NK-92 treated with Interleukin-12 subunit alpha and Interleukin-12 subunit beta, amount 100 ng/mL, for 24 hours (cell line): ENCODE measurements at regions not wholly inside any gene's neighbourhood (a gene's known extent, or its start where the extent isn't known, plus 50 kb on each side); places are given as distances from the start of the nearest gene placed in this dataset.
A peak's percentile ranks its signal among the peaks of the same experiment; 100 is the strongest.
"Not testable (repeated sequence)": the region's sequence is repeated elsewhere in the genome, so short reads cannot be mapped to it uniquely, and the experiment has no call there.

Source experiments
- DNase-seq: peaks from one replicate; lab custom pipeline; 2025; lab: John Stamatoyannopoulos, UW

- DNase-seq, result peak; percentile 1
These were observed 286.9 kb upstream of the FGF16 start for GRCh38 chrX:77160301-77160700.

GRCh38 chrX:77162777-77163176 is 284.4 kb upstream of the FGF16 start:
- DNase-seq, result no peak

DNA sequence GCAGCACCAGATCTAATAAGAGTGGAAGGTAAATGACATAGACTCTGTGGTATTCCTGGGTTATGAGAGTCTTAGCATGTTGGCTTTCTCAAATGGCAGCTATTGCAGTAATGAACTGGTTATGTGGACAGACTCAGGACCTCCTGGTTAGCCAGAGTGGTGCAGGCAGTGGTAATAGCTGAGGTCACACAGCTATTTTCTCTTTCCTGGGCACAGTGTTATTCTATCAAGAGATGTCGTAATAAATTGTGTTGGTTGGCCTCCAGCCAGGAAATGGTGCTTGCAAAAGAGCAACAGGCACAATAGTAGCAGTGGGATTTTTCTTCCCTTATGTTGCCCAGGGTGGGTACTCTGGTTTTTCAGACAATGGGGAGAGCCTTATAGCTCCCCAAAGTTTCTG is 279.2 kb upstream of the FGF16 start:
- DNase-seq, result no peak

DNA sequence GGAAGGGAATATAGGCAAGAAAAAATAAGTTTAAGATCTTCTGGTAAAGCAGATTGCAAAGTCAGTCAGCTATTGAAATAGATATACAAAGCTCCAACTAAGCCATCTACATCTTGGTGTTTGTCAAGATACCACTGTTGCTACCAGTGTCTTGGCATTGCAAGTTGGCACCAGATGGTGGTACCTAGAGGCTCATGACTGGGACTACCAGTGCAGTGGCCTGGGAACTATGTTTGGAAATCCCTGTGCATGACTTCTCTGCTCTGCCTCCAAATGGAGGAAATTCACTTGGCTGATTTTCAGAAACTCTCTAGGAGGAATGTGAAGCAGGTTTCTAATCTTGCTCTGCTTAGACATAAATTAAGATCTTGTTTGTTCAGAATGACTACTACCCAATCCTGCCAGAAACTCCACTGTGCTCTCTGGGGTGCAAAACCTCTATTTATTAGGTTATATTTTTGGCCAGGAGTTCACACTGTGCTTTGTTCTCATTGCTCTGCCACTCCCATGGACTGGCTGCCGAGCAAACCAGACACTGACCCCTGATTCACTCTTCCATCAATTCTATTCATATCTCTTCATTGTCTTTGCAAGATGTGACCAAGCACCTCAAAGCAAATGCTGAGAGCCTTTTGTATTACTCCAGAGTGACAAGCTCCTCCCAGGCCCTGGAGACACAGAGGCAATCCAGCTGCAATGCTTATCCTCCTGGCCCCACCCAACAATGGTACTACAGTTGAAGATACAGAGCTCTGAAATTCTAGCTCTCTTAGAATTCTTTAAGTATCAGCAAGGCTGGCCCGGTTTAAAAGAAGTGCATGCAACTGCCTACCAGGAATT is 272.3 kb upstream of the FGF16 start:
- no peak for DNase-seq

DNA sequence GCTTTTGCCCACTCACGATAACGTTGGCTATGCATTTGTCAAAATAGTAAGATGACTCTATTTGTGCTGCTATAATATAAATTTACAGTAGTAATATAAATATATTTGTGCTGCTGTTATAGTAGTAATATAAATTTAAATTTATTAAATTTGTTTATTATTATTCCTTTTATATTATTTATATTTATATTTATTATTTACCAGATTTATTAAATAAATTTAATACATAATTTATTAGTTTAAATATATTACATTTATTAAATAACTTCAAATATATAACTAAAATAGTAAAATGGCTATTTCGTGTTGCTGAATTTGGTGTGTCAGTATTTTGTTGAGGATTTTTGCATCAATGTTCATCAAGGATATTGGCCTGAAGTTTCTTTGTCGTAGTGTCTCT is 246.5 kb upstream of the FGF16 start:
- DNase-seq, result no peak

DNA sequence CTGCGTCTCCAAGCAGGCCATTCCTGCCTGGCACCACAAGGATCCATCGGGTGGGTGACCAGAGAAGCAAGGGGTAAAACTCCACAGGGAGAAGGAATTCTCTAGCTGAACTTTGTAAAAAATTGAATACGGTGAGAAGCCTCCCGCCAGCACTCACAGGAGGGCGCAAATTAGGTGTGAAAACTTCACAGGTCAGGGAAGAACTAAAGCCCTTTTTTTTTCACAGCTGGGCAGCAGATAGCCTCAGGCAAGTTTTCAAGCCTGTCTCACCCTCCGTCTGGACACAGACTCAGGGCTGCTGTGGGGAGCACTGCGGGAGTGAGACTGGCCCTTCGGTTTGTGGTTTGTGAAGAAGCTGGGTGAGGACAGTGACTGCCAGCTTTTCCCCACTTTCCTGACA is 224.1 kb upstream of the FGF16 start:
- no peak for DNase-seq

DNA sequence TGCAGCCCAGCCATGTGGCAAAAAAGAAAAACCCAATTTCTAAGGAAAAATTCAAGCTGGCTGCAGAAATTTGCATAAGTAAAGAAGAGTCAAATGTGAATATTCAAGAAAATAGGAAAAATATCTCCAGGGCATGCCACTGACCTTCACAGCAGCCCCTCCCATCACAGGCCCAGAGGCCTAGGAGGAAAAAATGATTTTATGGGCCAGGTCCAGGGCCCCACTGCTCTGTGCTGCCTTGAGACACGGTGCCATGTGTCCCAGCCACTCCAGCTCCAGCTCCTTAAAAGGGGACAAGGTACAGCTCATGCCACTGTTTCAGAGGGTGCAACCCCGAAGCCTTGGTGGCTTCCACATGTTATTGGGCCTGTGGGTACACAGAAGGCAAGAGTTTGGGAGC is 182.7 kb upstream of the FGF16 start:
- DNase-seq, result no peak

GRCh38 chrX:77275392-77275791 is 171.8 kb upstream of the FGF16 start:
- DNase-seq, result no peak

DNA sequence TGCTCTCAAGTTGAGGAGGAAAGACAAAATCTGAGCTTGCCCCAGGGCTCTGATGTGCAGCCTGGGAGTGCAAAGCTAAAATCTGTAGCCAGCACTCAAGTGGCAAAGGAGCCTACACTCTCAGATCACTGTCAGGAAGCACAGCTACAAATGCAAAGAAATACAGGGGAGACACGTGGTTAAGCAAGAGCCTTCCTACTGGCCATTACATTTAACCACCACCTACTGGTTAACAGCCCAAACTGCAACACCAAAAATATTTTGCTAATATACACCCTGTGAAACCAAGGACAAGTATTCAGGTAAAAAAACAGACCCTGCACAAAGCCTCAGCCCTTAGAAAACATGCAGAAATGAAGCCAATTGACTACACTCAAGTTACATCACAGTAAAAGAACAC is 170.4 kb upstream of the FGF16 start:
- DNase-seq, result no peak

DNA sequence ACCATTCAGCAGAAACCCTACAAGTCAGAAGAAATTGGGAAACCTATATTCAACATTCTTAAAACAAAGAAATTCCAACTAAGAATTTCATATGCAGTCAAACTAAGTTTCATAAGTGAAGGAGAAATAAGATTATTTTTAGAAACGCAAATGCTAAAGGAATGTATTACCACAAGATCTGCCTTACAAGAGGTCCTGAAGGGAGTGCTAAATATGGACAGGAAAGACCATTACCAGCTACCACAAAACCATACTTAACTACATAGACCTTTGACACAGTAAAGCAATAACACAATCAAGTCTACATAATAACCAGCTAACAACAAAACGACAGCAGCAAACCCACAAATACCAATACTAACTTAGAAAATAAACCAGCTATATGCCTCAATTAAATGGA is 169.3 kb upstream of the FGF16 start:
- DNase-seq, result no peak

DNA sequence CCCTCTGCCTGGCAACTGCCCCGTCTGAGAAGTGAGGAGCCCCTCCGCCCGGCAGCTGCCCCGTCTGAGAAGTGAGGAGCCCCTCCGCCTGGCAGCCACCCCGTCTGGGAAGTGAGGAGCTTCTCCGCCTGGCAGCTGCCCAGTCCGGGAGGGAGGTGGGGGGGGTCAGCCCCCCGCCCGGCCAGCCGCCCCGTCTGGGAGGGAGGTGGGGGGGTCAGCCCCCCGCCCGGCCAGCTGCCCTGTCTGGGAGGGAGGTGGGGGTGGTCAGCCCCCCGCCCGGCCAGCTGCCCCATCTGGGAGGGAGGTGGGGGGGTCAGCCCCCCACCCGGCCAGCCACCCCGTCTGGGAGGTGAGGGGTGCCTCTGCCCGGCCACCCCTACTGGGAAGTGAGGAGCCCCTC is 167.8 kb upstream of the FGF16 start:
- DNase-seq, result not testable (repeated sequence)

DNA sequence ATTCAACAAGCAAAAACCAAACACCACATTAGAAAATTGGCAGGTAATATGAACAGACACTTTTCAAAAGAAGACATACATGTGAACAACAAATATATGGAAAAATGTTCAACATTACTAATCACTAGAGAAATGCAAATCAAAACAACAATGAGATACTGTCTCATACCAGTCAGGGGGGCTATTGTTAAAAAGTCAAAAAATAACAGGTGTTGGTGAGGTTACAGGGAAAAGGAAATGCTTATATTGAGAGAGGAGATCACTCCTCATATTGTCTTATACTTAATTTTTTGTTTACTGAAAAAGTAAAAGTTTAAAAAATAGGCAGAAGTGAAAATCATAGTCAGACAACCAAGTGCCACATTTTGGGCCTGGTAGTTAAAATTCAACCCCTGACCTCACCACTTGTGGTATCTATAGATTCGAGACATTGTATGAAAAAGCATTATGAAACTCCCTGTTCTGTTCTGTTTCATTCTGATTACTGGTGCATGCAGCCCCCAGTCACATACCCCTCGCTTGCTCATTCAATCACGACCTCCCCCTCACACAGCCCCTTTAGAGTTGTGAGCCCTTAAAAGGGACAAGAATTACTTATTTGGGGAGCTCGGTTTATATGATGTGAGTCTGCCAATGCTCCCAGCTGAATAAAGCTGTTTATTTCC is 153.7 kb upstream of the FGF16 start:
- DNase-seq, result no peak

DNA sequence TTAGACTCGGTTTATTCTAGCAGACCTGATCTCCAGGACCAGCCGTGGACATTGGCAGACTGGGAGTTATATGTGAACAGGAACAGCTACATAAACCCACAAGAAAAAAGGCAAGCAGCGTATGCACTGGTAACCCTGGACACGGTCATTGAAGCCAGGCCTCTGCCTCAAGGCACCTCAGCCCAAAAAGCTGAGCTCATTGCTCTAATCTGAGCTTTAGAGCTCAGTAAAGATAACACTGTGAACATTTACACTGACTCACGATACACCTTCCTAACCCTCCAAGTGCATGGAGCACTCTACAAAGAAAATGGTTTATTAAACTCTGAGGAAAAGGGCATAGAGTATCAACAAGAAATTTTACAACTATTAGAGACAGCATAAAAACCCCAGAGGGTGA is 148.9 kb upstream of the FGF16 start:
- DNase-seq, result no peak

DNA sequence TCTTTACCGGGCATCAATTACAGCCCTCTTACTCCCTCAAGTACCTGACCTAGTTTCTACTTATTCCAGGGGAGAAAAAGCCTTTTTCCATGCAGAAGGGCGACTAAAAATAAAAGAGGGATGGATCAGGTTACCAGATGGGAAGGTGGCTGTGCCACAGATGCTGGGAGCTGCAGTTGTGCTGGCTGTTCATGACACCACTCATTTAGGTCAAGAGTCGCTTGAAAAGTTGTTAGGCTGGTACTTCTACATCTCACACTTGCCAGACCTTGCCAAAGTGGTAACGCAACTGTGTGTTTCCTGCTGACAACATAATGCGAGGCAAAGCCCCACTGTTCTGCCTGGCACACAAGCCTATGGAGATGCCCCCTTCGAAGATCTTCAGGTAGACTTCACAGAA is 148.4 kb upstream of the FGF16 start:
- DNase-seq, result no peak

DNA sequence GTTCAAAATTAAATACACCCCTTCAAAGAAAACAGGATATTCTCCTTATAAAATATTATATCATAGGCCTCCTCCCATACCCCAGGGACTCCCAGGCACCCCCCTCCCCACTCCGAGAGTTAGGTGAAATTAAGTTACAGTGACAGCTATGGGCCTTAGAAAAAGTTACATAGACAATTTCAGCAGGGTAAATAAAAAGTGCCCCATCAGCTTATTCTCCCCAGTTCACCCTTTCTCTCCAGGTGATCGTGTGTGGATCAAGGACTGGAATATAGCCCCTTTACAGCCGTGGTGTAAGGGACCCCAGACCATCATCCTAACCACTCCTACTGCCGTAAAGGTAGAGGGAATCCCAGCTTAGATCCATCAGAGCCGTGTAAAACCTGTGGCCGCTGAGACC is 147.6 kb upstream of the FGF16 start:
- no peak for DNase-seq

DNA sequence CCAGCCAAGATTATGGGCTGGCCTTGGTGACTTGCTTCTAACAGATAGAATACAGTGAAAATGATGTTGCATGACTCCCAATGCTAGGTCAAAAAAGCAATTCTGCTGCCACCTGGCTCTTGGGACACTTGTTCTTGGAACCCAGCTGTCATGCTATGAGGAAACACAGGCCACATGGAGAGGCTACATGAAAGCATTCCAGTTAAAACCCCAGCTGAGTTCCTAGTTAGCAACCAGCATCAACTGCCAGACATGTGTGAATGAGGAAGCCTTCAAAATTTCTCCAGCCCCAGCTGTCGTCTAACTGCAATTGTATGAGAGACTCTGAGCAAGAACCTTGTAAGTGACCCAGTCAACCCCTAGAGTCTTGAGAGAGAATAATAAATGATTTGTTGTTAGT is 105.2 kb upstream of the FGF16 start:
- no peak for DNase-seq

DNA sequence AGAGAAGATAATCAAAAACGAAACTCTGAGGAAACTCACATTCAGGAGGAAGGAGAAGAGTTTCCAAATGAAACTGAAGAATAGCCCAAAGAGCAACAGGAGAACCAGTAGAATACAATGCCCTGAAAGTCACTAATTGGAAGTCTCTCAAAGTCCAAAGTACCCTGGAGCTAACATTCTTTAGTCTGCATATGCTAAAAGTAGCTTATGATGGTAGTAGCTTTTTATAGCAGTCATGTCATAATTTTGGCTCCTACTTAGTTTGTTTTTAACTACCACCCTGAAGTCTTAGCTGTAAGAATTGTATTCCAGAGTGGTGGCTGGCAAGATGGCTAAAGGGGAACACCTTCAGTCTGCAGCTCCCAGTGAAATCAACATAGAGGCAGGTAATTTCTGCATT is 100.3 kb upstream of the FGF16 start:
- DNase-seq, result no peak

DNA sequence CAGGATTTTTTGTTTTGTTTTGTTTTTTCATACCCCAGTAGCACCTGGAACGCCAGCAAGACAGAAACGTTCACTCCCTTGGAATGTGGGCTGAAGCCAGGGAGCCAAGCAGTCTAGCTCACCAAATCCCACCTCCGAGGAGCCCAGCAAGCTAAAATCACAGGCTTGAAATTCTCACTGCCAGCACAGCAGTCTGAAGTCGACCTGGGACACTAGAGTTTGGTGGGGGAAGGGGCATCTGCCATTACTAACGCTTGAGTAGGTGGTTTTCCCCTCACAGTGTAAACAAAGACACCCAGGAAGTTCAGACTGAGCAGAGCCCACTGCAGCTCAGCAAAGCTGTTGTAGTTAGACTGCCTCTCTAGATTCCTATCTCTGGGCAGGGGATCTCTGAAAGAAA is 99.6 kb upstream of the FGF16 start:
- no peak for DNase-seq

DNA sequence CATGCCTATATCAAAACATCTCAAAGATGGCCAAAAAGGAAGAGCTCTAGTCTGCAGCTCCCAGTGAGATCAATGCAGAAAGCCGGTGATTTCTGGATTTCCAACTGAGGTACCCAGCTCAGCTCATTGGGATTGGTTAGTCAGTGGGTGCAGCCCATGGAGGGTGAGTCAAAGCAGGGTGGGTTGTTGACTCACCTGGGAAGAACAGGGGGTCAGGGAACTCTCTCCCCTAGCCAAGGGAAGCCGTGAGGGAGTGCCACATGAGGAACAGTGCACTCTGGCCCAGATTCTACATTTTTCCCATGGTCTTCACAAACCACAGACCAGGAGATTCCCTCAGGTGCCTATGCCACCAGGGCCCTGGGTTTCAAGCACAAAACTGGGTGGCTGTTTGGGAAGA is 57.3 kb upstream of the FGF16 start:
- DNase-seq, result no peak

- not testable (repeated sequence) for DNase-seq
These were observed 56.8 kb upstream of the FGF16 start for GRCh38 chrX:77390365-77390764.

GRCh38 chrX:77396781-77397180 is 50.4 kb upstream of the FGF16 start:
- DNase-seq, result no peak
